MCF 10A (cell line): ENCODE measurements at regions not wholly inside any gene's neighbourhood (a gene's known extent, or its start where the extent isn't known, plus 50 kb on each side); places are given as distances from the start of the nearest gene placed in this dataset.
A peak's percentile ranks its signal among the peaks of the same experiment; 100 is the strongest.

Source experiments
- BruUV-seq: library from RNA; stranded (reverse); fragments of 400-500 nt; replicated peaks from 2 replicates; lab custom pipeline; 2021; lab: Mats Ljungman, UMichigan
- CTCF ChIA-PET: fragments of 300-600 bp; sonication (Branson Sonifier 250); formaldehyde crosslinking; extraction: SDS; loops from one replicate; lab custom pipeline; 2021; ENCODE audit warnings: antibody characterized with exemption, inconsistent platforms; lab: Yijun Ruan, JAX
- POLR2A ChIA-PET: fragments of 300-600, 350-650 bp; sonication (Branson Sonifier 250); formaldehyde crosslinking; extraction: SDS; loops from one replicate; lab custom pipeline; 2020; ENCODE audit warnings: antibody characterized with exemption, inconsistent platforms; lab: Yijun Ruan, JAX
- DNase-seq: peaks from one replicate; pipeline ENCODE4 v3.0.0-alpha.2; 2018; ENCODE audit not compliant: unreplicated experiment
- H3K27ac Mint-ChIP-seq: one replicate; pipeline ENCODE4 v1.8.0; 2022; ENCODE audit warnings: mild to moderate bottlenecking, low read depth, mixed read lengths; ENCODE audit not compliant: unreplicated experiment
- H3K27me3 Mint-ChIP-seq: one replicate; pipeline ENCODE4 v1.8.0; 2022; ENCODE audit warnings: mixed read lengths; ENCODE audit not compliant: insufficient read depth, unreplicated experiment
- H3K36me3 Mint-ChIP-seq: one replicate; pipeline ENCODE4 v1.8.0; 2022; ENCODE audit warnings: mild to moderate bottlenecking, moderate library complexity, mixed read lengths; ENCODE audit not compliant: insufficient read depth, unreplicated experiment
- H3K4me1 Mint-ChIP-seq: one replicate; pipeline ENCODE4 v1.8.0; 2022; ENCODE audit warnings: mixed read lengths; ENCODE audit not compliant: insufficient read depth, unreplicated experiment
- H3K4me3 Mint-ChIP-seq: one replicate; pipeline ENCODE4 v1.8.0; 2022; ENCODE audit warnings: mild to moderate bottlenecking, moderate library complexity, mixed read lengths; ENCODE audit not compliant: unreplicated experiment
- H3K9me3 Mint-ChIP-seq: one replicate; pipeline ENCODE4 v1.8.0; 2022; ENCODE audit warnings: mixed read lengths; ENCODE audit not compliant: unreplicated experiment
- intact Hi-C: fragments of 100-400 bp; cut with micrococcal nuclease; formaldehyde crosslinking; loops from 2 replicates; pipeline ENCODE4 v1.14.1; 2022
- TF ChIP-seq, protein P1 (sequence below): fragments of 200-600 bp; IDR thresholded peaks from one replicate; pipeline ENCODE4 v1.8.0; 2022; ENCODE audit warnings: antibody characterized with exemption, mild to moderate bottlenecking; ENCODE audit not compliant: unreplicated experiment

DNA sequence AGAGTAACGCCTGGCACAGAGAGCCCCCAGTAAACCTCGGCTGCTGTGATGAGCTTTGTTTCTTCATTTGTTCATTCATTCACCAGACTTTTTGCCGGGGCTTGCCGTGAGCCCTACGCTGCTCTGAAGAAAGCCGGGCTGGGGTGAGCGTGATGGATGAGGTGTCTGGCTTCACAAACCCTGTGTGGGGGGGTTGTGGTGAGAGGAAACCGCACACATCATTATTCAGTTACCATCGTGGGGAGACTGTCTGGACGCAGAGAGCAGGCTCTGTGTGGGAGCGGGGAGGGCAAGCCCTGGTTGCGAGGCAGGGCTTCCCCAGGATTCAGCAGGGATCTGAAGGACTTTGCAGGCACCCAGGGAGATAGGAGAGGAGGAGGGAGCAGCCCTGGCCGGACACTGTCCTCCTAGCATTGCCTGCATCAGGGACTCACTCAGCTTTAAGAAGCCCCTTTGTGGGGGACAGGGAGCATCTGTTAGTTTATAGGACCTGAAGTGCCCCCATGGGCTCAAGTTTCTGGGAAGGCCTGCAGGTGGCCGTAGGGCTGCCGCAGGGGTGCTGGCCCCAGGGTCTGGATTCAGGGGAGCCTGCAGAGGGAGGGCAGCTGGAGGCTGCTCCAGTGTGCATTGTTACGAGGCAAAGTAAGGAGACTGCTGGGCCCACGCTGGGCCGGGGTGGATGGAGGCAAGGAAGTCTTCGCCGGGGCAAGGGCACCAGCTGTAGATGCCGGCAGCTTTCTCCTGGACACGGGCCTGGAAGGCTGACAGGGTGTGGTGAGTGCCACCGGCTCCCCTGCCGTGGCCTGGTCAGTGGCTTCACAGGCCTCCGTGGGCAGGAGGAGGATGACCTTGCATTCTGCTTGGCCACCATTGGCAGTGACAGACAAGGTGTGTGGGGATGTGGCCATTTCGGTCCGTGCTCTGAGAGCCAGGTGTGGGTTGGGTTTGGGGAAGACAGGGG is 334.5 kb downstream of the SEC14L1 start:
- BruUV-seq = no TSS peak
- intact Hi-C loops = loop anchor here (5.0 kb wide), 1 partner anchor 143 kb away; no protein-coding TSS in a partner anchor
- peak; percentile 26 for DNase-seq
- H3K36me3 Mint-ChIP-seq = peaks cover 24% of the 10 kb centered on the region
- peaks cover 4% of the 10 kb centered on the region for H3K9me3 Mint-ChIP-seq
- TF ChIP-seq, protein P1, sequence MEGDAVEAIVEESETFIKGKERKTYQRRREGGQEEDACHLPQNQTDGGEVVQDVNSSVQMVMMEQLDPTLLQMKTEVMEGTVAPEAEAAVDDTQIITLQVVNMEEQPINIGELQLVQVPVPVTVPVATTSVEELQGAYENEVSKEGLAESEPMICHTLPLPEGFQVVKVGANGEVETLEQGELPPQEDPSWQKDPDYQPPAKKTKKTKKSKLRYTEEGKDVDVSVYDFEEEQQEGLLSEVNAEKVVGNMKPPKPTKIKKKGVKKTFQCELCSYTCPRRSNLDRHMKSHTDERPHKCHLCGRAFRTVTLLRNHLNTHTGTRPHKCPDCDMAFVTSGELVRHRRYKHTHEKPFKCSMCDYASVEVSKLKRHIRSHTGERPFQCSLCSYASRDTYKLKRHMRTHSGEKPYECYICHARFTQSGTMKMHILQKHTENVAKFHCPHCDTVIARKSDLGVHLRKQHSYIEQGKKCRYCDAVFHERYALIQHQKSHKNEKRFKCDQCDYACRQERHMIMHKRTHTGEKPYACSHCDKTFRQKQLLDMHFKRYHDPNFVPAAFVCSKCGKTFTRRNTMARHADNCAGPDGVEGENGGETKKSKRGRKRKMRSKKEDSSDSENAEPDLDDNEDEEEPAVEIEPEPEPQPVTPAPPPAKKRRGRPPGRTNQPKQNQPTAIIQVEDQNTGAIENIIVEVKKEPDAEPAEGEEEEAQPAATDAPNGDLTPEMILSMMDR = no peak
- H3K27ac Mint-ChIP-seq = peak overlapping the region; percentile 19
- peak overlapping the region; percentile 16 for H3K4me3 Mint-ChIP-seq
- H3K4me1 Mint-ChIP-seq = peaks cover 73% of the 10 kb centered on the region
- H3K27me3 Mint-ChIP-seq = no peaks in the 10 kb centered on the region
- POLR2A ChIA-PET = interaction anchor here (0.6 to 8.4 kb wide), 7 partner anchors 24 to 220 kb away, joined by 3 to 167 read pairs (median 4); no protein-coding TSS in a partner anchor
- CTCF ChIA-PET = interaction anchor here (0.6 kb wide), 2 partner anchors 450 to 537 kb away, joined by 3 read pairs; no protein-coding TSS in a partner anchor

DNA sequence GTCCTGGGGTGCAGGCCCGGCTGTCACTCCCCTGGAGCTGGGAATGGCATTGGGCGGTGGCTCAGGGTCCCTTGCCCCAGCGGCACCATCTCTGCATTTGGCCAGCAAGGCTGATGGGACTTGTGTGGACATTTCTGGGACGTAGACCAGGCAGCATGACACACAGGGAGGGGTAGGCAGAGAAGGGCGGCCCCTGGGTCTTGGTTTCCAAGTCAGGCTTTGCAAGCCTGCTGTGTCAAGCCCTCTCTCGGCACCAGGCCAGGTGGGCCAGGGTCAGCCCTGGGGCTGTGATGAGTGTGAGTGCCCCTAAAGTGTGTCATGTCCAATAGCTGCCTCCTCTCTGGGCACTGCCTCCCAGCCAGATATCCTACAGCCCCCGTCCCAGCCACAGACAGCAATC is 335.2 kb downstream of the SEC14L1 start:
- peak; percentile 32 for DNase-seq
- BruUV-seq = no TSS peak

DNA sequence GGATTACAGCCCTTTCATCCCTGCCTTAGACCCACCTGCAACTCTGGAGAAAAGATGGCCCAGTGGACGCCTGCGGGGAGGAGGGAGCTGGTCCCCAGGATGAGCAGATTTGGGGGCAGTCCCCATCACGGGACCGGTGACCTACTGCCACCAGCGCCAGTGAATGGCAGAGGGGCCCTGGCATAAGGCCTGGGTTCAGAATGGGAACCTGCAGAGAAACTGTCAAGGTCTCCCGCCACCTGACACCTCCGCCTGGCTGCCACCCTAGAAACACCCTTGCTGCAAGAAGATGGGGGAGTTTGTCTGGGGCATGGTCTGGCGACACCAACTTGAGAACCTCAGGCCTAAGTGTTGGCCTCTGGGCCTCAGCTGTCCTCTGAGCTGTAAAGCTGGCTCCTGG is 335.7 kb downstream of the SEC14L1 start:
- intact Hi-C loops = loop anchor here (5.0 kb wide), 1 partner anchor 144 kb away; no protein-coding TSS in a partner anchor
- Mint-ChIP-seq H3K27me3 (no peaks in the 10 kb centered on the region), H3K9me3 (no peaks in the 10 kb centered on the region), H3K36me3 (peaks cover 21% of the 10 kb centered on the region), H3K4me3 (peak overlapping the region; percentile 60), H3K4me1 (peaks cover 61% of the 10 kb centered on the region), H3K27ac (peak overlapping the region; percentile 81)
- TF ChIP-seq, protein P1 = no peak
- ChIA-PET POLR2A (interaction anchor here (1.7 to 8.4 kb wide), 6 partner anchors 25 to 191 kb away, joined by 7 to 167 read pairs (median 26); no protein-coding TSS in a partner anchor), CTCF (interaction anchor here (0.5 to 1.8 kb wide), 2 partner anchors 47 to 120 kb away, joined by 3 to 7 read pairs; no protein-coding TSS in a partner anchor)
- BruUV-seq = no TSS peak
- no peak for DNase-seq

More for the DNA sequence above, 335.2 kb downstream of the SEC14L1 start:
- ChIA-PET POLR2A (interaction anchor here (0.8 to 8.4 kb wide), 5 partner anchors 24 to 191 kb away, joined by 3 to 167 read pairs (median 32); no protein-coding TSS in a partner anchor), CTCF (interaction anchor here (0.5 kb wide), 1 partner anchor 120 kb away, joined by 3 read pairs; no protein-coding TSS in a partner anchor)
- Mint-ChIP-seq H3K27me3 (no peaks in the 10 kb centered on the region), H3K4me3 (peak overlapping the region; percentile 16), H3K36me3 (peaks cover 17% of the 10 kb centered on the region), H3K27ac (peak overlapping the region; percentile 81), H3K4me1 (peaks cover 66% of the 10 kb centered on the region), H3K9me3 (no peaks in the 10 kb centered on the region)
- intact Hi-C loops = loop anchor here (5.0 kb wide), 1 partner anchor 144 kb away; no protein-coding TSS in a partner anchor
- TF ChIP-seq, protein P1 = no peak
